Prostate gland (tissue), 2 donors: ENCODE measurements at regions not wholly inside any gene's neighbourhood (a gene's known extent, or its start where the extent isn't known, plus 50 kb on each side); places are given as distances from the start of the nearest gene placed in this dataset.

Experiments
- CTCF ChIP-seq, 4 experiments: fragments of 200-600 bp in 2 of 4; fragments of 450-650 bp in 2 of 4; sonication (generic) in 2 of 4; IDR thresholded peaks; 1 replicate in 3 of 4; 2 replicates in 1 of 4; pipeline ENCODE4 v1.5.1; 2016 to 2019; ENCODE audit warnings: antibody characterized with exemption in 4 of 4, mild to moderate bottlenecking in 2 of 4, moderate library complexity in 2 of 4
- POLR2A ChIP-seq: fragments of 450-650 bp; IDR thresholded peaks from one replicate; pipeline ENCODE4 v1.6.1; 2016; ENCODE audit warnings: antibody characterized with exemption, mild to moderate bottlenecking

- TF ChIP-seq POLR2A (no peak), CTCF (IDR thresholded peaks at IDR 0.05) (no peak)
Measured at GRCh38 chr21:27110956-27111355, 144.1 kb upstream of the ADAMTS5 start.
